HL-60 (cell line): ENCODE measurements at regions not wholly inside any gene's neighbourhood (a gene's known extent, or its start where the extent isn't known, plus 50 kb on each side); places are given as distances from the start of the nearest gene placed in this dataset.

Source experiments
- GABPA ChIP-seq: IDR thresholded peaks from 2 replicates; pipeline ENCODE4 v1.6.1; 2012; ENCODE audit warnings: low read depth
- POLR2AphosphoS5 ChIP-seq: IDR thresholded peaks from 2 replicates; pipeline ENCODE4 v1.6.1; 2012; ENCODE audit warnings: low read depth
- SPI1 ChIP-seq: IDR thresholded peaks from 2 replicates; pipeline ENCODE4 v1.6.1; 2012; ENCODE audit warnings: low read depth, mild to moderate bottlenecking, borderline replicate concordance
- TF ChIP-seq, protein P1 (sequence below): IDR thresholded peaks from one replicate; pipeline ENCODE4 v1.5.1; 2011; ENCODE audit warnings: low read length, control low read depth, inconsistent platforms; ENCODE audit not compliant: insufficient read depth
- TF ChIP-seq, protein P2 (sequence below): IDR thresholded peaks from 2 replicates; pipeline ENCODE4 v1.6.1; 2012; ENCODE audit warnings: low read depth; ENCODE audit not compliant: insufficient replicate concordance

DNA sequence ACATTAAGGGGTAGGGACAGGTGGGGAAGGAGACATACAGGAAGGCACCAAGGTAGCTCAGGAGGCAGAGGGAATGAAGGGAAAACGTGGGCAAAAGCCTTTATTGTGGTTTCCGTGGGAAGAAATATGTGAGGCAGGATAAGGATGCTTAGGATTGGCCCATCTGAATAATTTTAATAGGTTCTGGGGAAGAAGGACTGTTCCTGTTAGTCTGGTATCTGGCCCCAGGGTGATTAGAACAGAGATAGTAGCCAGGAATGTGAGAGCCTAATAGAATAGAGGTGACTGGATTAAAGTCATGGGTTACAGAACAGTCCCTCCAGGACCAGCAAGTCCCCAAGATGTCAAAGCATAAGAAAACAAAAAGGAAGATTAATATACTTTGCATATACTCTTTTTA is 545.2 kb upstream of the CAMK1G start:
- TF ChIP-seq, protein P1, sequence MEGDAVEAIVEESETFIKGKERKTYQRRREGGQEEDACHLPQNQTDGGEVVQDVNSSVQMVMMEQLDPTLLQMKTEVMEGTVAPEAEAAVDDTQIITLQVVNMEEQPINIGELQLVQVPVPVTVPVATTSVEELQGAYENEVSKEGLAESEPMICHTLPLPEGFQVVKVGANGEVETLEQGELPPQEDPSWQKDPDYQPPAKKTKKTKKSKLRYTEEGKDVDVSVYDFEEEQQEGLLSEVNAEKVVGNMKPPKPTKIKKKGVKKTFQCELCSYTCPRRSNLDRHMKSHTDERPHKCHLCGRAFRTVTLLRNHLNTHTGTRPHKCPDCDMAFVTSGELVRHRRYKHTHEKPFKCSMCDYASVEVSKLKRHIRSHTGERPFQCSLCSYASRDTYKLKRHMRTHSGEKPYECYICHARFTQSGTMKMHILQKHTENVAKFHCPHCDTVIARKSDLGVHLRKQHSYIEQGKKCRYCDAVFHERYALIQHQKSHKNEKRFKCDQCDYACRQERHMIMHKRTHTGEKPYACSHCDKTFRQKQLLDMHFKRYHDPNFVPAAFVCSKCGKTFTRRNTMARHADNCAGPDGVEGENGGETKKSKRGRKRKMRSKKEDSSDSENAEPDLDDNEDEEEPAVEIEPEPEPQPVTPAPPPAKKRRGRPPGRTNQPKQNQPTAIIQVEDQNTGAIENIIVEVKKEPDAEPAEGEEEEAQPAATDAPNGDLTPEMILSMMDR, result no peak
- TF ChIP-seq POLR2AphosphoS5, result no peak
- TF ChIP-seq, protein P2, sequence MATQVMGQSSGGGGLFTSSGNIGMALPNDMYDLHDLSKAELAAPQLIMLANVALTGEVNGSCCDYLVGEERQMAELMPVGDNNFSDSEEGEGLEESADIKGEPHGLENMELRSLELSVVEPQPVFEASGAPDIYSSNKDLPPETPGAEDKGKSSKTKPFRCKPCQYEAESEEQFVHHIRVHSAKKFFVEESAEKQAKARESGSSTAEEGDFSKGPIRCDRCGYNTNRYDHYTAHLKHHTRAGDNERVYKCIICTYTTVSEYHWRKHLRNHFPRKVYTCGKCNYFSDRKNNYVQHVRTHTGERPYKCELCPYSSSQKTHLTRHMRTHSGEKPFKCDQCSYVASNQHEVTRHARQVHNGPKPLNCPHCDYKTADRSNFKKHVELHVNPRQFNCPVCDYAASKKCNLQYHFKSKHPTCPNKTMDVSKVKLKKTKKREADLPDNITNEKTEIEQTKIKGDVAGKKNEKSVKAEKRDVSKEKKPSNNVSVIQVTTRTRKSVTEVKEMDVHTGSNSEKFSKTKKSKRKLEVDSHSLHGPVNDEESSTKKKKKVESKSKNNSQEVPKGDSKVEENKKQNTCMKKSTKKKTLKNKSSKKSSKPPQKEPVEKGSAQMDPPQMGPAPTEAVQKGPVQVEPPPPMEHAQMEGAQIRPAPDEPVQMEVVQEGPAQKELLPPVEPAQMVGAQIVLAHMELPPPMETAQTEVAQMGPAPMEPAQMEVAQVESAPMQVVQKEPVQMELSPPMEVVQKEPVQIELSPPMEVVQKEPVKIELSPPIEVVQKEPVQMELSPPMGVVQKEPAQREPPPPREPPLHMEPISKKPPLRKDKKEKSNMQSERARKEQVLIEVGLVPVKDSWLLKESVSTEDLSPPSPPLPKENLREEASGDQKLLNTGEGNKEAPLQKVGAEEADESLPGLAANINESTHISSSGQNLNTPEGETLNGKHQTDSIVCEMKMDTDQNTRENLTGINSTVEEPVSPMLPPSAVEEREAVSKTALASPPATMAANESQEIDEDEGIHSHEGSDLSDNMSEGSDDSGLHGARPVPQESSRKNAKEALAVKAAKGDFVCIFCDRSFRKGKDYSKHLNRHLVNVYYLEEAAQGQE, result no peak
- TF ChIP-seq SPI1, result no peak
- no peak for TF ChIP-seq GABPA
